ENCODE measurements at regions not wholly inside any gene's neighbourhood (a gene's known extent, or its start where the extent isn't known, plus 50 kb on each side); places are given as distances from the start of the nearest gene placed in this dataset.
"Not testable (repeated sequence)": the region's sequence is repeated elsewhere in the genome, so short reads cannot be mapped to it uniquely, and the experiment has no call there.

DNA sequence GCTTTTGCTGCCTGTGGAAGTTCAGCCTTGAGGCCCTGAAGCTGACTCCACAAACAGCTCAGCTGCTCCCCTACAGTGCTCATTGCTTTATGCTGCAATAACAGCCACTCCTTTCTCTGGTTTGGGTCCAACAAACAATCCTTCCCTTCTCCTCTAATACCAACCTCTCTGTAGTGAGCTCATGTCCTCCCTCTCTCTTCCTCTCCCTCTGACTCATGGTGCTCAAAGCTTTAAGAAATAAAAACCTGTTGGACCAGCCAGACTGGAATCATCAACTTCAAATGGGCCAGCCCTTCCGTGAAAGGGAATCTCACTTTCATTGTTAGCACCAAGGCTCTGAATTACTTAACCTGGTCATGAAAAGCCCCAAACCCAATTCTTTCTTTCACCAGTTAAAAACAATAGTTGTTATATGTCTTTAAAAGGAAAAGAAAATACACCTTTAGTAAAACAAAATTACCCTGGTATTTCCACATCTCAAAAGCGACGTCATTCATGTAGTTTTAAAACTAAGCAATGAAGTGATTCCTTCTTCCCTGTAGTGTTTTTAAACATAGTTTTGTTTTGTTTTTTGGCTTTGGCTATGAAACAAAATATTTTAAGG, 126.4 kb downstream of the DUSP6 start:
- no peak for DNase-seq

DNA sequence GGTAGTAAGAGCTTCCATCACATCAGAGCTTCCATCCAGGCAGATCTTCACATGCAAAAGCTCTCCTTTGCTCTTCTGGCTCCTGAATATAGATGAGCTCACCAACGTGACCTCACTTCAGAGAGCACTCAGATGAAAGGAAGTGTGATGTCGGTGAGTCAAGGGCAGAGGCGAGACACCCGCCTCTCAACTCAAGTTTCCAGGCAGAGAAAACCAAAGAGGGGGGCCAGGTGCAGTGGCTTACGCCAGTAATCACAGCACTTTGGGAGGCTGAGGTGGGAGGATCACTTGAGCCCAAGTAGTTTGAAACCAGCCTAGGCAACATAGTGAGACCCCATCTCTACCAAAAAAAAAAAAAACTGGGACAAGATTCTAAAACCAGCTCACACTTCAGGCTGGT, 126.9 kb downstream of the DUSP6 start:
- DNase-seq, result no peak

DNA sequence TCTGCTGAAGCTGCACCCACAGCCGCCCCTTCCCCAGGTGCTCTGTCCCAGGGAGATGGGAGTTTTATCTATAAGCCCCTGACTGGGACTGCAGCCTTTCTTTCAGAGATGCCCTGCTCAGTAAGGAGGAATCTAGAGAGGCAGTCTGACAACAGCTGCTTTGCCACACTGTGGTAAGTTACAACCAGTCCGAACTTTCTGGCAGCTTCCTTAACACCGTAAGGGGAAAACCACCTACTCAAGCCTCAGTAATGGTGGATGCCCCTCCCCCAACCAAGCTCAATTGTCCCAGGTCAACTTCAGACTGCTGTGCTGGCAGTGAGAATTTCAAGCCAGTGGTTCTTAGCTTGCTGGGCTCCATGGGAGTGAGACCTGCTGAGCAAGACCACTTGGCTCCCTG, 129.7 kb downstream of the DUSP6 start:
- not testable (repeated sequence) for DNase-seq

DNA sequence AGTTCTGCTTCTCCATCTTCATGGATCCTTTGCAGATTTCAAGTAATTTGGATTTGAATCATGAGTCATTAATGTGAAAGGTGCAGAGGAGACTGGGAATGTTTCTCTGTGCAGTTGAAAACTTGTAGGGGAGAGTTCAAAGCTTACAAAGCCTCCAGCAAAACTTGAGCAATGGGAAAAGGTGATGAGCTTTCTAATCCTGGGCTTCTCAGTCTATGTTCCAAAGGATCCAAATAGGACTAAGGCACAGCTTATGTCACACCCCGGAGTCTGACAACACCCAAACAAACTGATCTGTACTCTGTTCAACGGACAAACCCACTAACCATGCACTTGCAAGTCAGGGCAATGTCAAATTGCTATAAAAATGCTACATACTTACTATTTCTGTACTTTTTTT, 134.8 kb downstream of the DUSP6 start:
- no peak for DNase-seq

DNA sequence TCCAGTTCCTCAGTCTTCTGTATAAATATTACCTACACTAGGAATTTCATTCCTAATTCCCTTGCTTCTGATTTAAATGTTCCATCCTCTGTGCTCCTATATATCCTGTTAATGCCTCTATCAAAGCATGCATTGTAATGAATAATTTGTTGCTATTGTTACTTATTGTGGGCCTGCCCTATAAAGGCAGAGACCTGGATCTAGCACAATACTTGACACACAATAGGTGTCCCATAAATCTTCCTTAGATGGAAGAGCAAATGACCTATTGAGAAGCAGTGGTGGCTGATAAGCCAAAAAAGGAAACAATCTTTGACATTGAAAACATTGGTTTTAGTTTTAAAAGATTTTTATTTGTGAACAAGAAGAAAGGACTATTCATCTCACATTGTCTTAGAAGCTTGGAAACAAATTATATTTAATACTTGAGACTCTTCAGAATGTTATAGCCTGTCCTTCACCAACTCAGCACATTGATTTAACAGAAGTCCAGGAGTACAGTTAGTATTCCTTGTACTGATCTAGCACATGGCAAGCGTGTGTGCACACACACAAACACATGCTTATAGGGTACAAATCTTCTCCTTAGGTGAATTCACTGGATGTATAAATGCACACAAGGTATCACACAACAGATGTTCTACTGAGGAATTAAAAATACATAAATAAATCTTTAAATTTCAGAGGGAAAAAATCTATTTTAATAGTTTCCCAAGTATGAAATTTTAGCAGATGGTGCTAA, 135.9 kb downstream of the DUSP6 start:
- DNase-seq, result no peak

DNA sequence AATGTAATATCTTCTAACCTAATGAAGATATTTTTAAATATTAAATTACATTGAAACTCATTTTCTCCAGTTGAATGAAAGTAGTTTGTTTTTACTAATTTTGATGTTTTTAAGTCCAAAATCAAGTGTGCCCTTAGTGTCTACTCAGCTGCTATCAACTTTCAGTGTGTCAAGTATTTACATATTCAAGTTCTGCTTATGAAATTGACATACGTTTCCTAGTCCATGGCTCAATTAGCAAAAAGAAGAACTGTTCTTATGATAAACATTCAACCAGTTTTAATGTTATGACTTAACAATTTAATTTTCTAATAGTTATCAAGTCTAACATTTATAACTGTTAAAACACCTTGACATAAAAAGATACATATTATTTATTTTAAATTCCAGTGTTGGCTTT, 137.1 kb downstream of the DUSP6 start:
- DNase-seq, result no peak

DNA sequence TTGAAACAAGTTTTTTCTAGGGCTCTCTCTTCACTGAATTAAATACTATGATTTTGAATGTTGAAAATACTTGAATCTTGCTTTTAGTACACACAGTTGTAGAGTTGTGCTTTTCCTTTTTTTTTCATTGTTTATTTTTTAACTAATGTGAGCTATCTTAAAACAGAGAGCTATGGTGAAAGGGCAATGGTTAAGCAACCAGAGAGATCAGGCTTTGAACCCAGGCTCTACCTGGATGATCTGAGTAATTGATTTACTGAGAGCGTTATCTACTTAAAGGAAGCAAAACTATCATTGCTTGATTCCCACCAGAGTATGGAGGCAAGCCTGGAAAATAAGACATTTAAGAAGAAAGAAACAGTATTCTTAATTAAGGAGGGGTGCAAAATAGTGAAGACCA, 138.6 kb downstream of the DUSP6 start:
- DNase-seq, result no peak

DNA sequence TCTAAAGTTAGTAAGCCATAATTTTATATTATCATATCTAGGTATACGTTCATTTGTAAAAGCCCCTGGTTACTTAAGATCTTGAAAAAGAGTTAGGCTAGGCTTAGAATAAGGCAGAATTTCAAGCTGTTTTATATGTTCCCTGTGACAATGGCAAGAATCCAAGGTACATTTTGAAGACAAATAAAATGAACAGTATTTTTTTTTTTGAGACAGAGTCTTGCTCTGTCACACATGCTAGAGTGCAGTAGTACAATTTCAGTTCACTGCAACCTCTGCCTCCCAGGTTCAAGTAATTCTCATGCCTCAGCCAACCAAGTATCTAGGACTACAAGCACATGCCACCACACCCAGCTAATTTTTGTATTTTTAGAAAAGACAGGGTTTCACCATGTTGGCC, 139.2 kb downstream of the DUSP6 start:
- DNase-seq, result no peak

DNA sequence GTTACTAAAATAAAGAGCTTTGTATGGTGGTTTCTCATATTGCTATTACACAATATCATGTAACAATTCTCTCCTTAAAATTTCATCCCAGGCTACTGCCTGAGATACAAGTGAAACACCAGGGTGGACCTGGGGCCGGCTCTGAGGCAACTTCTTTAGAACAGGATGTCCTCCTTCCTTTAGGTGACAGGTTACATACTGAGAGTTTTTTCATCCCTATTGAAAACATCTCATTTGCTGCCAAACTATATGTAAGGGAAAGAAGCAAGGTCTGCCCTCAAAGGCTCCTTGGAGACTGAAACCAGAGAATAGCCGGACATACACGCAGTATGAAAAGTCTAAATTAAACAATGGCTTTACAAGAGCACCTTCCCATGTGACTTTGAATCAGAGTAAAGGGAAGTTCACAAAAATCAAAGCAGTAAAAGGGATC, 139.9 kb downstream of the DUSP6 start:
- no peak for DNase-seq

DNA sequence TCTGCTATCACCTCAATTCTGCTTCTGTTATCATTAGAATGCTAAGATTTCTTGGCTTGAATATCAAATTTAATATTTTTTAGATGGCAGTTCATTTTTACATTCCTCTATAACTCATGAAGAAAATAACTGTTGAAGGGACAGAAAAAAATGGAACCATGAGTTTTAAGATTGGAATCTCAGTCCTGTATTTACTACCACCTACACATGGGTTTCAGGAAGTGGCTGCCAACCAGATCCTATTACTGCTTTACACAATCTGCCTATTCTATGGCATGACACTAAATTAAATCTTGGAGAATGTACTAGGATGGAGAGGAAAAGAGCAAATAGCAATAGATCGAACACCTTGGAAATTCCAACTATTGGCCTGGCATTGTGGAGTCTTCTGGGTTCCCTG, 140.8 kb downstream of the DUSP6 start:
- DNase-seq, result no peak

DNA sequence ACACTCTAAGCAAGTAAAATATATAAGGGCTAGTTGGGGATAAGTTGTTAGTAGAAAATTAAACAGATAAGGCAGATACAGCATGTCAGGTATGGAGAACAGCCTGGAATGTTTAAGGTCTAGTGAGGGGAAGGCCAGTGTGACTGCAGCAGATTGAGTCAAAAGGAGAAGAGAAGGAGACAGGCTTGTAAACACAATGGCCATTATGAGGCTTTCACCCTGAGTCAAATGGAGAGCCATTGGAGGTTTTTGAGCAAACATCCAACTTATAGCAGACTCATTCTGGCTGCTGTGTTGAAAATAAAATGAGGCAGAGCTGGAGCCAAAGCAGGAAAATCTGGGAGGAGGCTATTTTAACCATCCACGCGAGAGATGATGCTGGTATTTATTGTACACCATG, 142.0 kb downstream of the DUSP6 start:
- no peak for DNase-seq

DNA sequence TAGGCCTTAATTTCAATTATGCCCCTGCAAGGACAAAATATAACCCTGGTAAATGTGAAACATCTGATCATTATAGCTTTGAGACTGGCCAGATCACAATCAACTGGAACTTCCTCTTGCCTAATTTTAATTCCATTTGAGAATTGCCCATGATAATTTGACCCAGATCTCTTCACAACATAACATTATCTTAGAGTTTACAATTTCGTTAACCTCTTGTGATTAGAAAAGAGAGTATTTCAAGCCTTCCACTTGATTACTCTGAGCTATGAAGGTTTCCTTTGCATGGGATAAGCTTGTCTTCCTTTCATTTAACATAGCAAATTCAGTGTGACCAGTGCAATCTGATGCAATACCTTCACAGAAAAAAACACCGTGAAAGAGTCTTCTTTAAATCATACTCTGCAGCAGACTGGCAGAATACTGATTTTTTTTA, 143.6 kb downstream of the DUSP6 start:
- DNase-seq, result no peak

DNA sequence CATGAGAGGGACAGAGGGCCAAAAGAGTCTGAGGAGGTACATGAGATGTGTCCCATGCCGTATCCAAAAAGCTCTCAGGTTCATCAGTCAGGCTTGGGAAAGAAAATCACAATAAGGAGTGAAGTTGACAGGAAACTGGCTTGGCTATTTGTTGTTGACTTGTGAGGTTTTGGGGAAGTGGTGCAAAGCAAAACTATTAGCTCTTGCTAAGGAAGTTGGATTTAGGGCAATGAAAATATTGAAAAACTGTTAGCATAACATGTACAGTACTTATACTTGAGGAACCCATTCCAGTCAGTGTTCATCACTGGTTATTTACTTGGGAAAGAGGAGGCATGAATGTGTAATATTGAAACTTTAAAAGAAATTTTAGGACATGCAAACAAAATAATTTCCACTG, 145.9 kb downstream of the DUSP6 start:
- DNase-seq, result no peak

DNA sequence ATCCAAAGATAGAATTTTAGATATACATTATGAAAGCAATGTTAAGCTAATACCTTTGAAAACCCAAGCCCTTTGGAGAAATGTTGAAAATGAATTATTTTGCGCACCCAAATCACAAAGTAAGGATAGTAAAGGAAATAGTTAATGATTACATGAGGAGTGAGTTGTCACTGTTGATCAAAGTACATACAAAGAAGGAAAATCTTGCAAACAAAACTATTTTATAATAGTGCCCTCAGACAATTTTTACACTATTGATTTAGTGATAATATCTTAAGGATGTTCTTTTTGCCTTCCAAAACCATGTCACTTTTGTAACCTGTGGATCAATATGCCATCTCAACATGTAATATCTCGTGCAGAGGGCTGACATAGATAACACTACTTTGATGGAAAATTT, 146.8 kb downstream of the DUSP6 start:
- DNase-seq, result no peak

DNA sequence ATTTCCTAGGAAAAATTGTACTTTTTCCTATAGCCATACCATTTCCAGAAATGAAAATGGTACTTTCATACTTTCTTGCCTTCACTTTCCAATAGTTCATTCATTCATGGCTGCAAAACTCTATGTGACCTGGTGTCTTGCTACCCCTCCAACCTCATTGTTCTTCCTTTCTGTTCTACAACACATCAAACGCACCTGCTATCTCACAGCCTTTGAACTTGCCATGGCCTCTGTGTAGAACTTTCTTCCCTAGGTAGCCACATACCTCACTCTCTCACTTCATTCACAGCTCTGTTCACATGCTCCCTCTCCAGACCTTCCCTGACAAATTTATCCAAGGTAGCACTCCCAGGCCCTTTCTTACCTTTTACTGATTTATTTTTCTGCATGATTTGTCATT, 149.2 kb downstream of the DUSP6 start:
- DNase-seq, result no peak

DNA sequence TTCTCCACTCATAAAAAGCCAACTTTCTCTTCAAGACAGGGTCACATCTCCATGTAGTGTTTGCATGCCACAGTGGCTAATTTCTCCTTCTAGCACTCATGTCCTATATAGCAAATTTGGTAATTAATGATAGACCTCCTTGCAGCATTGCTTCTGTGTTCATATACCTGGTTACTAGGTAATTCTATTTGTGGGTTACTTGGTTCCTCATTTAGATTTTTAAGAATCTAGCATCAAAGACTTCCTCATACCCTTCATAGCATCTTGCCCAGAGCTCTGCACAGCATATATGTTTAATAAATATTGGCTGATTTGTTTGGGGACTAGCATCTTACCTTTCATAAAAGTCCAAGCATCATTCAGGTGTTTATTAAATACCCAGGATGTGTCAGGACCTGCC, 152.1 kb downstream of the DUSP6 start:
- no peak for DNase-seq

DNA sequence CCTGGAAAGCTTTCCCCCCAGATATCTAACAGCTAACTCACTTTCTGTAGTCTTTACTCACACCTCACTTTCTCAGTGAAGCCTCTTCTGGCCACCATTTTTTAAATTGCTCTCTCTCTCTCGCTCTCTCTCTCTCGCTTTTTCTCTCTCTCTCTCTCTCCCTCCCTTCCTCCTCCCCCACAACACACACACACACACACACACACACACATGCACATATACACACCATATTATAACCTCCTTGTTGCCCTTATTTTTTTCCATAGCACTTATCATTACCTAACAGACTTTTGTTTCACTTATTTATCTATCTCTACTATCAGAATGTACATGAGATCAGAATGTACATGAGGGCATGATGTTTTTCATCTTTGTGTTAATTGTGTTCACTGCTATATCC, 156.8 kb downstream of the DUSP6 start:
- DNase-seq, result no peak

DNA sequence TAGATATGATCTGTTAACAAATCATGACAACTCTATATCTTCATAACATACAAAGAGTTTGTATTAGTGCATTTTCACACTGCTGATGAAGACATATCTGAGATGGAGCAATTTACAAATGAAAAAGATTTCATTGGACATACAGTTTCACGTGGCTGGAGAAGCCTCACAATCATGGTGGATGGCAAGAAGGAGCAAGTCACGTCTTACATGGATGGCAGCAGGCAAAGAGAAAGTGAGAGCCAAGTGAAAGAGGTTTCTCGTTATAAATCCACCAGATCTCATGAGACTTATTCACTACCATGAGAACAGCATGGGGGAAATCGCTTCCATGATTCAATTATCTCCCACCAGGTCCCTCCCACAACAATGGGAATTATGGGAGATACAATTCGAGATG, 157.6 kb downstream of the DUSP6 start:
- DNase-seq, result no peak

DNA sequence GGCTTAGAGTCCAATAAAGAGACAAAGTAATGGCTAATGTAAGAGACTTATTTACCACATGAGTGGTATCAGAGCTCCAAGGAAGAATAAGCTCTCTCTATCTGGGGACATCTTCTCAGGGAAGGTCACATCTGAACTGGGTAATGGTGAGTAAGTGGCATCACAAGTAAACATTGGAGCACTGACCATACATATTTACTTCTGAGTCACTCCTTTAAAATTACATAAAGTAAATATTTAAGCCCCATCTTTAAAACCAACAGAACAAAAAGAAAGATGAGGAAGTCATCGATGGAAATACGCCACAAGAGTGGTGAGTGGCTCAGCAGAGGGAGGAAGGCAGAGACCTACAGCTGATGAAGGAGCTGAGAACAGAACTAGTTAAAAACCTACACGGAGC, 159.9 kb downstream of the DUSP6 start:
- DNase-seq, result no peak

DNA sequence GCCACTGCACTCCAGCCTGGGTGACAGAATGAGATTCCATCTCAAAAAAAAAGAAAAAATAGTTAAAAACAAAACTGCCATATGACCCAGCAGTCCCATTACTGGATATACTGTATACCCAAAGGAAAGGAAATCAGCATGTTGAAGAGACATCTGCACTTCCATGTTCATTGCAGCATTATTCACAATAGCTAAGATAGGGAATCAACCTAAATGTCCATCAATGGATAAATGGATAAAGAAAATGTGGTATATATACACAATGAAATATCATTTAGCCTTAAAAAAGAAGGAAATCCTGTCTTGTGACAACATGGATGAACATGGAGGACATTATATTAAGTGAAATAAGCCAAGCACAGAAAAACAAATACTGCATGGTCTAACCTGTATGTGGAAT, 160.7 kb downstream of the DUSP6 start:
- not testable (repeated sequence) for DNase-seq

DNA sequence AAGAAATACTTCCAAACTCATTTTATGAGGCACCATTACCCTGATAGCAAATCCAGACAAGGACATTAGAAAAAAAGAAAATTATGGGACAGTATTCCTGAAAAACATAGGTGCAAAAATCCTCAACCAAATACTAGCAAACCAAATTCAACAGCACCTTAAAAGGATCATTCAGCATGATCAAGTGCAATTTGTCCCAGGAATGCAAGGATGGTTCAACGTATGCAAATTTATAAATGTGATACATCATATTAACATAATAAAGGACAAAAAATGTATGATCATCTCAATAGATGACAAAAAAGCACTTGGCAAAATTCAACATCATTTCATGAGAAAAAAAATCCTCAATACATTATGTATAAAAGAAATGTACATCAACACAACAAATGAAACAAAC, 162.9 kb downstream of the DUSP6 start:
- DNase-seq, result no peak

DNA sequence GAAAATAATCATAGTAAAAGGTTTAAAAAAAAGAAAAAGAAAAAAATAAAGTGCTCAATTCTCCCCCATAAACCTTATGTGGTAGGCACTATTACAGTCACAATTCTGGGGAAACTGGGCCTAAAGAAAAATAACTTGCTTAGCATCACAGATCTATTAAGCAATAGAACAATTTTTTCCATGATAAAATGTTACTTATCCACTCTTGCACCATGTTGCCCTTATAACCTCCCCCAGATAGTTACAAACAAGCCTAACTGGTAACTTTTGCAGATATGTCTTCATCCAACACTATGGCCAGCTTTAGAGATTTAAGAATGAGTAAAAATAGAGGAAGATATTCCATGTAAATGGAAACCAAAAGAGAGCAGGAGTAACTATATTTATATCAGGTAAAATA, 164.8 kb downstream of the DUSP6 start:
- DNase-seq, result no peak

DNA sequence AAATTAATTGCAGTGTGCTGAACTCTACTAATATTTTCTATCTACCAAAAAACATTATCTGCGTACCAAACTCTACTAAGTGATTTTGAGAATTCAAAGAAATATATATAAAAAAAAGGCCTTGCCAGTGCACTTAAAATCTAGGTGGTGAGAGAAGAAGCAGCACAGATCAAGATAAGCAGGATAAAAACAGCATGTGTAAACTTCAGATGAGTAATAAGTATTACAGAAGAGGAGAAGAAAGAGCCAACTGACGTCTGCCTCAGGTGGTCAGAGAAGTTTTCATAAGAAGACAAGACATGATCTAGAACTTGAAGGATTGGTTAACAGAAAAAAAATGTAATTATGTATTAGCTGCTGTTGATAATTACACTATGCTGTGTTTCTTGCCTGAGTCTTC, 166.4 kb downstream of the DUSP6 start:
- no peak for DNase-seq

DNA sequence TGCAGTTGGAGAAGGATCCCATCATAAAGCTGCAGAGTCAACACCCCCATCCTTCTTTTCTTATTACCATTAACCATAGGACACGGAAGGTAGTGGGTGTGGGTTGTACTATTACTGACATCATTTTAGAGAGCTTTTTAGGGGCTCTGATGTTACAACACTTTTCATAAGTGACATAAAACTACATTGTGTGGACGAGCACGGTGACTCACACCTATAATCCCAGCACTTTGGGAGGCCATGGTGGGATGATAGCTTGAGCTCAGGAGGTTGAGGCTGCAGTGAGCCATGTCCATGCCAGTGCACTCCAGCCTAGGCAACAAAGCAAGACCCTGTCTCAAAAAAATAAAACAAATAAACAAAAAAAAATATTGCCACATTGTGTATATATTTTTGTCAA, 167.1 kb downstream of the DUSP6 start:
- no peak for DNase-seq

DNA sequence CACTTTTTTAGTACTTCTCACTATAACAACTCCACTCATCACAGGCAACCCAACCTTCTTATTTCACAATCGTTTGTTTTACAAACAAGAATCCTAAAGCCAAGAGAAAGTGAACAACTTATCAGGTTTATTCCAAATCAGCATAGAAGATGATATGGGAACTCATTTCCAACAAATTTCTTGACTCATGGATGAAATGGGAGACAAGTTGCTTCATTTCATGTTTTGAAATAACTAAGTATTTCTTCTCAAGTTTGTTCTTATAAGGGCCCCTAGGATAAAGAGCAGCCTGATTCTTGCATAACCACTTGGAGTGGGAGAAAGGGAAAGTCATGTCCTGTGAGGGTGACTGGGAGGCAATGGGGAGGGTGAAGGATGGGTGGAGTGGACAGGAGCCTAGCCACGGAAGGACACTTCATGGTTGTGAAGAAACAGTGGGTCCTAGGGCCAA, 168.3 kb downstream of the DUSP6 start:
- no peak for DNase-seq

All from NCI-H2081 treated with DMSO at 0.1 percent for 48 hours (cell line).